ENCODE measurements at regions not wholly inside any gene's neighbourhood (a gene's known extent, or its start where the extent isn't known, plus 50 kb on each side); places are given as distances from the start of the nearest gene placed in this dataset.
A peak's percentile ranks its signal among the peaks of the same experiment; 100 is the strongest.

GRCh38 chrX:116009861-116010710 lies 160.5 kb upstream of the AGTR2 start:
- peaks cover 24% of the 10 kb centered on the region for H3K4me1 Mint-ChIP-seq
- no peak for TF ChIP-seq CTCF (IDR thresholded peaks at IDR 0.05; ENCODE audit: unreplicated experiment in 3 of 3)
- H3K36me3 Mint-ChIP-seq (ENCODE audit: low read depth) = no peaks in the 10 kb centered on the region
- no peaks in the 10 kb centered on the region for H3K9me3 Mint-ChIP-seq
- H3K27me3 Mint-ChIP-seq (ENCODE audit: low read depth) = no peaks in the 10 kb centered on the region
- H3K27ac Mint-ChIP-seq = peak overlapping the region; percentile 74 to 92 (median 86)
- peak overlapping the region in 2 of 3 experiments; percentile 48 to 59 for H3K4me3 Mint-ChIP-seq

- Mint-ChIP-seq H3K4me3 (peak overlapping the region in 1 of 3 experiments; percentile 12), H3K4me1 (peaks cover 24% of the 10 kb centered on the region), H3K27me3 (ENCODE audit: low read depth) (no peaks in the 10 kb centered on the region), H3K9me3 (no peaks in the 10 kb centered on the region), H3K36me3 (ENCODE audit: low read depth) (no peaks in the 10 kb centered on the region), H3K27ac (peak overlapping the region in 2 of 3 experiments; percentile 70 to 86)
- TF ChIP-seq CTCF (IDR thresholded peaks at IDR 0.05; ENCODE audit: unreplicated experiment in 3 of 3) = no peak
Observed at GRCh38 chrX:116010939-116011338, 159.6 kb upstream of the AGTR2 start.

DNA sequence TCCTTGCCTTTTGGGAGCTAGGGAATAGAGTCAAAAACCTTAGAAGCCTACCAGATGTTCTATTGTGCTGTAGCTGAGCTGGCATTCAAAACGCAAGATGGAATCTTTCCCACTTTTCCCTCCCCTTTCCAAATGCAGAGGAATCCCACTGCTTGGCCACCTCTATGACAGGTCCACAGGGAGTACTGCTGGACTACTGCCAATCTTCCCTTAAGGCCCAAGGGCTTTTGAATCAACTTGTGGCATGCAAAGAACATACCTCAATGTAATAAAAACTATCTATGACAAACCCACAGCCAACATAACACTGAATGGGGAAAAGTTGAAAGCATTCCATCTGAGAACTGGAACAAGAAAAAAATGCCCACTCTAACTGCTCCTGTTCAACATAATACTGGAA lies 139.2 kb upstream of the AGTR2 start:
- no peaks in the 10 kb centered on the region for H3K36me3 Mint-ChIP-seq (ENCODE audit: low read depth)
- no peak for TF ChIP-seq CTCF (IDR thresholded peaks at IDR 0.05; ENCODE audit: unreplicated experiment in 3 of 3)
- peaks cover 24% of the 10 kb centered on the region for H3K9me3 Mint-ChIP-seq
- H3K27ac Mint-ChIP-seq = no peak overlapping the region
- H3K27me3 Mint-ChIP-seq (ENCODE audit: low read depth) = no peaks in the 10 kb centered on the region
- H3K4me1 Mint-ChIP-seq = no peaks in the 10 kb centered on the region
- no peak overlapping the region for H3K4me3 Mint-ChIP-seq
